Panc1 (cell line): ENCODE measurements at regions not wholly inside any gene's neighbourhood (a gene's known extent, or its start where the extent isn't known, plus 50 kb on each side); places are given as distances from the start of the nearest gene placed in this dataset.
"Not testable (repeated sequence)": the region's sequence is repeated elsewhere in the genome, so short reads cannot be mapped to it uniquely, and the experiment has no call there.

Experiments used
- ATAC-seq: fragments of 200-7000 bp; cut with Tn5 transposase; 2 replicates; pipeline ENCODE4 v1.9.1; 2020; ENCODE audit warnings: mild to moderate bottlenecking, moderate library complexity
- BruUV-seq: library from RNA; stranded (reverse); fragments of 400-500 nt; replicated peaks from 2 replicates; lab custom pipeline; 2021; lab: Mats Ljungman, UMichigan
- CTCF ChIA-PET: fragments of 300-600 bp; sonication (Branson Sonifier 250); formaldehyde crosslinking; loops from one replicate; lab custom pipeline; 2022; ENCODE audit warnings: antibody characterized with exemption; lab: Charles Lee
- POLR2A ChIA-PET: fragments of 300-600 bp; sonication (Branson Sonifier 250); formaldehyde crosslinking; loops from one replicate; lab custom pipeline; 2022; ENCODE audit warnings: antibody characterized with exemption; lab: Charles Lee
- DNase-seq: peaks from one replicate; pipeline ENCODE4 v3.0.0-alpha.2; 2010; ENCODE audit warnings: low read depth, low spot score
- H3K27ac ChIP-seq: 2 replicates; pipeline ENCODE4 v1.5.1; 2011; ENCODE audit warnings: mild to moderate bottlenecking, low read length, inconsistent platforms
- H3K27me3 ChIP-seq: fragments of 200-500 bp; sonication (Bioruptor generic); 2 replicates; pipeline ENCODE4 v1.6.0; 2014; ENCODE audit warnings: low read length, inconsistent platforms; ENCODE audit not compliant: control insufficient read depth, insufficient read depth
- H3K36me3 ChIP-seq: fragments of 200-500 bp; sonication (Bioruptor generic); 2 replicates; pipeline ENCODE4 v1.5.1; 2014; ENCODE audit warnings: inconsistent platforms, mild to moderate bottlenecking, low read length, moderate library complexity; ENCODE audit not compliant: control insufficient read depth, insufficient read depth
- H3K4me1 ChIP-seq: 2 replicates; pipeline ENCODE4 v1.5.1; 2011; ENCODE audit warnings: inconsistent platforms, mild to moderate bottlenecking, low read length, moderate library complexity; ENCODE audit not compliant: control insufficient read depth, insufficient read depth
- H3K4me3 ChIP-seq, 2 experiments: 2 replicates each; pipeline ENCODE4 v1.5.1; 2011 to 2012; ENCODE audit warnings: low read depth in 2 of 2, low read length in 2 of 2, mild to moderate bottlenecking in 2 of 2, inconsistent platforms in 1 of 2, moderate library complexity in 1 of 2
- H3K9me3 ChIP-seq: fragments of 200-500 bp; sonication (Bioruptor generic); 2 replicates; pipeline ENCODE4 v1.5.1; 2014; ENCODE audit warnings: low read depth, mild to moderate bottlenecking, inconsistent platforms, low read length, moderate library complexity; ENCODE audit not compliant: control insufficient read depth, insufficient read depth
- POLR2AphosphoS5 ChIP-seq: IDR thresholded peaks from 2 replicates; pipeline ENCODE4 v1.6.1; 2012; ENCODE audit warnings: mild to moderate bottlenecking, low read depth, low read length, moderate library complexity
- SIN3A ChIP-seq: IDR thresholded peaks from 2 replicates; pipeline ENCODE4 v1.6.1; 2012; ENCODE audit warnings: low read depth, mild to moderate bottlenecking, low read length, moderate library complexity, borderline replicate concordance; ENCODE audit not compliant: insufficient read depth
- TCF7L2 ChIP-seq: IDR thresholded peaks from 2 replicates; pipeline ENCODE4 v1.6.1; 2011; ENCODE audit warnings: mild to moderate bottlenecking, low read depth, low read length, inconsistent platforms
- in situ Hi-C: cut with HindIII; loops from 2 replicates; pipeline ENCODE4 v1.10.0; 2016; ENCODE audit warnings: low sequenced_read_pairs, low pct_unique_long_range_greater_than_20kb
- intact Hi-C: fragments of 100-400 bp; cut with micrococcal nuclease; formaldehyde crosslinking; loops from one replicate; pipeline ENCODE4 v1.10.0; 2022; ENCODE audit not compliant: unreplicated experiment
- TF ChIP-seq, protein P1 (sequence below): fragments of 450-650 bp; IDR thresholded peaks from 2 replicates; pipeline ENCODE4 v1.5.1; 2017; ENCODE audit warnings: mild to moderate bottlenecking
- TF ChIP-seq, protein P2 (sequence below), 2 experiments: IDR thresholded peaks; 2 replicates each; pipeline ENCODE4 v1.6.1; 2011 to 2012; ENCODE audit warnings: low read depth in 2 of 2, control low read depth in 1 of 2, low read length in 1 of 2, mild to moderate bottlenecking in 1 of 2, moderate library complexity in 1 of 2; ENCODE audit not compliant: insufficient read depth in 1 of 2

DNA sequence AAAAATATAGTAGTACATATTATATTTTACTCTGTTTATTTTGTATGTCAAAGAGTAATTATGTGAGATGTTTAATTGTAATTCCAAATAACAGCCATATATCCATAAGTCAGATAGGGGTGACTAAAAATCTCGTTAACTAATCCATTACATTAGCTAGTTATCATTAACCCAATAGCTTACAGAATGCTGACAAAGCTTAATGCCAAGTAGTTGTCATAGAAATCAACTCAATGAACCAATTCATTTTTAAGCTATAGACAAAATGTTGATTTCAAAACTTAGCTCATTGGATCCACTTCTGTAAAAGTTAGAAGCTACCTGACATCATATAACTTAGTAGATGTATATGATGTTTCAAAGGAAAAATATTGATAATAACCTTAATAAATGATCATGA is 206.7 kb upstream of the SLITRK1 start:
- no peak overlapping the region for H3K27ac ChIP-seq
- ChIA-PET CTCF (no interaction called here), POLR2A (no interaction called here)
- H3K9me3 ChIP-seq, result no peaks in the 10 kb centered on the region; the same call in 1 of the 2 replicates
- intact Hi-C loops, result no loop called here
- no peaks in the 10 kb centered on the region for H3K36me3 ChIP-seq
- H3K4me3 ChIP-seq, result no peak overlapping the region
- in situ Hi-C loops, result no loop called here
- H3K27me3 ChIP-seq, result no peaks in the 10 kb centered on the region
- BruUV-seq, result no TSS peak
- no peaks in the 10 kb centered on the region for H3K4me1 ChIP-seq
- TF ChIP-seq SIN3A, result no peak
- TF ChIP-seq, protein P1, sequence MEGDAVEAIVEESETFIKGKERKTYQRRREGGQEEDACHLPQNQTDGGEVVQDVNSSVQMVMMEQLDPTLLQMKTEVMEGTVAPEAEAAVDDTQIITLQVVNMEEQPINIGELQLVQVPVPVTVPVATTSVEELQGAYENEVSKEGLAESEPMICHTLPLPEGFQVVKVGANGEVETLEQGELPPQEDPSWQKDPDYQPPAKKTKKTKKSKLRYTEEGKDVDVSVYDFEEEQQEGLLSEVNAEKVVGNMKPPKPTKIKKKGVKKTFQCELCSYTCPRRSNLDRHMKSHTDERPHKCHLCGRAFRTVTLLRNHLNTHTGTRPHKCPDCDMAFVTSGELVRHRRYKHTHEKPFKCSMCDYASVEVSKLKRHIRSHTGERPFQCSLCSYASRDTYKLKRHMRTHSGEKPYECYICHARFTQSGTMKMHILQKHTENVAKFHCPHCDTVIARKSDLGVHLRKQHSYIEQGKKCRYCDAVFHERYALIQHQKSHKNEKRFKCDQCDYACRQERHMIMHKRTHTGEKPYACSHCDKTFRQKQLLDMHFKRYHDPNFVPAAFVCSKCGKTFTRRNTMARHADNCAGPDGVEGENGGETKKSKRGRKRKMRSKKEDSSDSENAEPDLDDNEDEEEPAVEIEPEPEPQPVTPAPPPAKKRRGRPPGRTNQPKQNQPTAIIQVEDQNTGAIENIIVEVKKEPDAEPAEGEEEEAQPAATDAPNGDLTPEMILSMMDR, result no peak
- no peak for TF ChIP-seq POLR2AphosphoS5
- TF ChIP-seq, protein P2, sequence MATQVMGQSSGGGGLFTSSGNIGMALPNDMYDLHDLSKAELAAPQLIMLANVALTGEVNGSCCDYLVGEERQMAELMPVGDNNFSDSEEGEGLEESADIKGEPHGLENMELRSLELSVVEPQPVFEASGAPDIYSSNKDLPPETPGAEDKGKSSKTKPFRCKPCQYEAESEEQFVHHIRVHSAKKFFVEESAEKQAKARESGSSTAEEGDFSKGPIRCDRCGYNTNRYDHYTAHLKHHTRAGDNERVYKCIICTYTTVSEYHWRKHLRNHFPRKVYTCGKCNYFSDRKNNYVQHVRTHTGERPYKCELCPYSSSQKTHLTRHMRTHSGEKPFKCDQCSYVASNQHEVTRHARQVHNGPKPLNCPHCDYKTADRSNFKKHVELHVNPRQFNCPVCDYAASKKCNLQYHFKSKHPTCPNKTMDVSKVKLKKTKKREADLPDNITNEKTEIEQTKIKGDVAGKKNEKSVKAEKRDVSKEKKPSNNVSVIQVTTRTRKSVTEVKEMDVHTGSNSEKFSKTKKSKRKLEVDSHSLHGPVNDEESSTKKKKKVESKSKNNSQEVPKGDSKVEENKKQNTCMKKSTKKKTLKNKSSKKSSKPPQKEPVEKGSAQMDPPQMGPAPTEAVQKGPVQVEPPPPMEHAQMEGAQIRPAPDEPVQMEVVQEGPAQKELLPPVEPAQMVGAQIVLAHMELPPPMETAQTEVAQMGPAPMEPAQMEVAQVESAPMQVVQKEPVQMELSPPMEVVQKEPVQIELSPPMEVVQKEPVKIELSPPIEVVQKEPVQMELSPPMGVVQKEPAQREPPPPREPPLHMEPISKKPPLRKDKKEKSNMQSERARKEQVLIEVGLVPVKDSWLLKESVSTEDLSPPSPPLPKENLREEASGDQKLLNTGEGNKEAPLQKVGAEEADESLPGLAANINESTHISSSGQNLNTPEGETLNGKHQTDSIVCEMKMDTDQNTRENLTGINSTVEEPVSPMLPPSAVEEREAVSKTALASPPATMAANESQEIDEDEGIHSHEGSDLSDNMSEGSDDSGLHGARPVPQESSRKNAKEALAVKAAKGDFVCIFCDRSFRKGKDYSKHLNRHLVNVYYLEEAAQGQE (IDR thresholded peaks at IDR 0.05; ENCODE audit: insufficient read depth in 1 of 2, low read depth in 2 of 2, low read length in 1 of 2), result no peak
- no peak for TF ChIP-seq TCF7L2
- DNase-seq, result no peak
- ATAC-seq, result no peak

DNA sequence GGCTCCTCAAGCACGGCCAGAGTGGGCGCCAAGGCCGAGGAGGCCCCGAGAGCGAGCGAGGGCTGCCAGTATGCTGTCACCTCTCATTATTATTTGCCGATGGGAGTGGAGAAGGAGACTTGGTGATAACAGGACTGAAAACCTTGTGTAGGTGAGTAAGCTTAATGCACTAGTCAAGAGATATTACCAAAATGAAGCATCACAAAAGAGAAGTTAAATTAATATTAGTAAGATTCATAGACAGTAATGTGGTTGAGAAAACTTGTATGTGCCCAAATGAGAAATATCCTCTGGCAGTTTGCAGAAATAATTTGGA is 204.5 kb upstream of the SLITRK1 start:
- no peaks in the 10 kb centered on the region; the same call in 1 of the 2 replicates for H3K9me3 ChIP-seq
- H3K4me3 ChIP-seq, result no peak overlapping the region
- BruUV-seq, result no TSS peak
- TF ChIP-seq, protein P2 (IDR thresholded peaks at IDR 0.05; ENCODE audit: insufficient read depth in 1 of 2, low read depth in 2 of 2, low read length in 1 of 2), result no peak
- in situ Hi-C loops, result no loop called here
- ATAC-seq, result no peak
- ChIA-PET POLR2A (no interaction called here), CTCF (no interaction called here)
- H3K4me1 ChIP-seq, result no peaks in the 10 kb centered on the region
- H3K27ac ChIP-seq, result no peak overlapping the region
- DNase-seq, result no peak
- no peaks in the 10 kb centered on the region for H3K27me3 ChIP-seq
- H3K36me3 ChIP-seq, result no peaks in the 10 kb centered on the region
- intact Hi-C loops, result no loop called here

DNA sequence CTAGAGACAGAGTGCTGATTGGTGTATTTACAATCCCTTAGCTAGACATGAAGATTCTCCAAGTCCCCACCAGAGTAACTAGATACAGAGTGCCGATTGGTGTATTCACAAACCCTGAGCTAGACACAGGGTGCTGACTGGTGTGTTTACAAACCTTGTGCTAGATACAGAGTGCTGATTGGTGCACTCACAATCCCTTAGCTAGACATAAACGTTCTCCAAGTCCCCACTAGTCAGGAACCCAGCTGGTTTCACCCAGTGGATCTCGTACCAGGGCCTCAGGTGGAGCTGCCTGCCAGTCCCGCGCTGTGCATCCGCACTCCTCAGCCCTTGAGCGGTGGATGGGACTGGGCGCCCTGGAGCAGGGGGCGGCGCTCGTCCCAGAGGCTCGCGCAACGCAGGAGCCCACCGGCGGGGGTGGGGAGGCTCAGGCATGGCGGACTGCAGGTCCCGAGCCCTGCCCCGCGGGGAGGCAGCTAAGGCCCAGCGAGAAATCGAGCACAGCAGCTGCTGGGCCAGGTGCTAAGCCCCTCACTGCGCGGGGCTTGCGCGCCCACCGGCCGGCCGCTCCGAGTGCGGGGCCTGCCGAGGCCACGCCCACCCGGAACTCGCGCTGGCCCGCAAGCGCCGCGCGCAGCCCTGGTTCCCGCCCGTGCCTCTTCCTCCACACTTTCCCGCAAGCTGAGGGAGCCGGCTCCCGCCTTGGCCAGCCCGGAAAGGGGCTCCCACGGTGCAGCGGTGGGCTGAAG is 204.0 kb upstream of the SLITRK1 start:
- BruUV-seq, H3K9me3 ChIP-seq, ATAC-seq, intact Hi-C loops, POLR2A ChIA-PET, in situ Hi-C loops, H3K4me1 ChIP-seq, H3K27me3 ChIP-seq, CTCF ChIA-PET, DNase-seq, H3K4me3 ChIP-seq, H3K36me3 ChIP-seq, H3K27ac ChIP-seq: not testable (repeated sequence)
